B cell (primary cell): ENCODE measurements at regions not wholly inside any gene's neighbourhood (a gene's known extent, or its start where the extent isn't known, plus 50 kb on each side); places are given as distances from the start of the nearest gene placed in this dataset.
"Not testable (repeated sequence)": the region's sequence is repeated elsewhere in the genome, so short reads cannot be mapped to it uniquely, and the experiment has no call there.

Experiments used
- ATAC-seq: fragments of 200-7000 bp; cut with Tn5 transposase; one replicate; pipeline ENCODE4 v1.10.0; 2021; ENCODE audit warnings: low read depth, mild to moderate bottlenecking, moderate number of reproducible peaks, moderate library complexity
- CTCF ChIA-PET: fragments of 350-600 bp; sonication (Branson Sonifier 250); formaldehyde crosslinking; loops from one replicate; lab custom pipeline; 2021; ENCODE audit warnings: antibody characterized with exemption, inconsistent platforms; lab: Charles Lee
- POLR2A ChIA-PET: fragments of 350-600 bp; sonication (Branson Sonifier 250); formaldehyde crosslinking; loops from one replicate; lab custom pipeline; 2021; ENCODE audit warnings: antibody characterized with exemption; lab: Charles Lee
- DNase-seq: peaks from one replicate; pipeline ENCODE4 v3.0.0; 2013
- H2AFZ ChIP-seq: 2 replicates; pipeline ENCODE4 v1.6.1; 2012; ENCODE audit warnings: mild to moderate bottlenecking, low read depth, low read length; ENCODE audit not compliant: insufficient read depth, poor library complexity, severe bottlenecking
- H3K27ac ChIP-seq, 2 donors: 1 replicate in 1 of 2; 2 replicates in 1 of 2; pipeline ENCODE4 v1.5.1; 2012 to 2013; ENCODE audit warnings: low read length in 2 of 2, mild to moderate bottlenecking in 2 of 2, moderate library complexity in 1 of 2
- H3K27me3 ChIP-seq, 4 experiments: fragments of 200-600 bp in 1 of 4; sonication (generic) in 1 of 4; replicated peaks in 1 of 4; 1 replicate in 2 of 4; 2 replicates in 2 of 4; pipeline versions ENCODE4 v1.6.1 to v1.7.0; 2013 to 2016; ENCODE audit warnings: low read length in 3 of 4, mild to moderate bottlenecking in 2 of 4, mixed read lengths in 1 of 4, moderate library complexity in 1 of 4; ENCODE audit not compliant: insufficient read depth in 4 of 4, control insufficient read depth in 3 of 4; ENCODE audit errors: control extremely low read depth in 1 of 4
- H3K36me3 ChIP-seq, 2 experiments: replicated peaks in 1 of 2; 1 replicate in 1 of 2; 2 replicates in 1 of 2; pipeline versions ENCODE4 v1.6.1 to v1.7.1; 2013; ENCODE audit warnings: low read length in 1 of 2; ENCODE audit not compliant: insufficient read depth in 2 of 2, control insufficient read depth in 1 of 2; ENCODE audit errors: control extremely low read depth in 1 of 2, extremely low read depth in 1 of 2
- H3K4me1 ChIP-seq, 2 donors: fragments of 200-600 bp in 1 of 2; sonication (generic) in 1 of 2; 1 replicate in 1 of 2; 2 replicates in 1 of 2; pipeline versions ENCODE4 v1.5.1 to v1.6.1; 2013 to 2017; ENCODE audit warnings: low read length in 2 of 2; ENCODE audit not compliant: control insufficient read depth in 2 of 2, insufficient read depth in 2 of 2
- H3K4me2 ChIP-seq: replicated peaks from 2 replicates; pipeline ENCODE3; 2012; ENCODE audit warnings: mild to moderate bottlenecking, low read depth, low read length; ENCODE audit not compliant: poor library complexity, severe bottlenecking
- H3K4me3 ChIP-seq, 5 experiments: fragments of 200-600 bp in 1 of 5; sonication (generic) in 1 of 5; 1 replicate in 3 of 5; 2 replicates in 2 of 5; pipeline versions ENCODE4 v1.5.1 to v1.7.0; 2011 to 2016; ENCODE audit warnings: low read length in 4 of 5, mild to moderate bottlenecking in 4 of 5, low read depth in 2 of 5, control low read depth in 1 of 5, moderate library complexity in 1 of 5; ENCODE audit not compliant: insufficient read depth in 1 of 5; ENCODE audit errors: control extremely low read depth in 1 of 5, extremely low read depth in 1 of 5
- H3K79me2 ChIP-seq: fragments of 200-600 bp; sonication (generic); one replicate; pipeline ENCODE4 v1.6.0; 2016; ENCODE audit warnings: low read length; ENCODE audit not compliant: control insufficient read depth, insufficient read depth
- H3K9ac ChIP-seq: fragments of 200-600 bp; sonication (generic); 2 replicates; pipeline ENCODE4 v1.6.1; 2017; ENCODE audit warnings: mild to moderate bottlenecking, low read length, moderate library complexity
- H3K9me3 ChIP-seq, 3 donors: one replicate each; pipeline versions ENCODE4 v1.6.1 to v1.7.1; 2013; ENCODE audit warnings: low read length in 2 of 3; ENCODE audit not compliant: control insufficient read depth in 2 of 3, insufficient read depth in 1 of 3; ENCODE audit errors: control extremely low read depth in 1 of 3
- H4K20me1 ChIP-seq: 2 replicates; pipeline ENCODE4 v1.6.0; 2012; ENCODE audit warnings: mild to moderate bottlenecking, low read length; ENCODE audit not compliant: insufficient read depth, control insufficient read depth, poor library complexity, severe bottlenecking
- H3K27ac Mint-ChIP-seq: one replicate; pipeline ENCODE4 v1.8.0; 2021; ENCODE audit warnings: mixed read lengths
- H3K27me3 Mint-ChIP-seq: one replicate; pipeline ENCODE4 v1.8.0; 2021; ENCODE audit warnings: mixed read lengths
- H3K4me1 Mint-ChIP-seq: one replicate; pipeline ENCODE4 v1.8.0; 2021; ENCODE audit warnings: mixed read lengths
- H3K4me3 Mint-ChIP-seq: one replicate; pipeline ENCODE4 v1.8.0; 2021; ENCODE audit warnings: mixed read lengths
- H3K9me3 Mint-ChIP-seq: one replicate; pipeline ENCODE4 v1.8.0; 2022; ENCODE audit warnings: mixed read lengths; ENCODE audit not compliant: insufficient read depth
- EZH2 ChIP-seq: IDR thresholded peaks from 2 replicates; pipeline ENCODE4 v1.6.1; 2012; ENCODE audit warnings: borderline replicate concordance, low read depth, mild to moderate bottlenecking, moderate library complexity, low read length; ENCODE audit not compliant: insufficient read depth, poor library complexity, severe bottlenecking
- WGBS: methylation state at CpG from one replicate; pipeline ENCODE4 v1.1.5; 2013; ENCODE audit warnings: missing lambda C conversion rate; ENCODE audit not compliant: insufficient coverage; 5-methylcytosine and 5-hydroxymethylcytosine counted together
- intact Hi-C: fragments of 100-400 bp; cut with micrococcal nuclease; formaldehyde crosslinking; loops from one replicate; pipeline ENCODE4 v1.10.0; 2022
- TF ChIP-seq, protein P1 (sequence below): fragments of 200-600 bp; IDR thresholded peaks from one replicate; pipeline ENCODE4 v1.8.0; 2022; ENCODE audit warnings: antibody characterized with exemption, mild to moderate bottlenecking

DNA sequence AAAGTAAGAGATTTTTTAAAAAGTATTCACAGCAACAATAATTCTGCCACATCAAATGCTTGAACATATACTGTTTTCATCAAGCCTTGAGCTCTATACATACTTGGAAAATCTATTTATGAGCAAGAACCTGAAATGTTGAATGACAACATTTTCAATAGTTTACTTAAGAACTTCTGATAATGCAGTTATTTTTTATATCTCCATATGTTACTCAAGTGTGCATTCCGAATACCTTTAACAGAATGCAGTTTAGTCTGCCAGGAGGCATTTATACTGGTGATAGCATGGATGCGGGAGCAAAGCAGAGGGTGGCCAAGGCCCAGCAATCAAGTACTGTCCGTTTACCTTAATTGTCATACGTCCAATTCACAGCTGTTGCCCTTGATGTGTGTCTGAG, 589.5 kb downstream of the KCTD12 start:
- no peaks in the 10 kb centered on the region for H3K4me1 ChIP-seq
- POLR2A ChIA-PET: no interaction called here
- H3K9ac ChIP-seq: no peak overlapping the region
- Mint-ChIP-seq H3K27ac (no peak overlapping the region), H3K4me1 (no peaks in the 10 kb centered on the region), H3K27me3 (no peaks in the 10 kb centered on the region), H3K4me3 (no peak overlapping the region), H3K9me3 (peaks cover 2% of the 10 kb centered on the region)
- H3K27ac ChIP-seq: no peak overlapping the region
- DNase-seq (no peak), ATAC-seq (no peak)
- no peak overlapping the region for H3K4me3 ChIP-seq
- no peak for TF ChIP-seq EZH2
- TF ChIP-seq, protein P1, sequence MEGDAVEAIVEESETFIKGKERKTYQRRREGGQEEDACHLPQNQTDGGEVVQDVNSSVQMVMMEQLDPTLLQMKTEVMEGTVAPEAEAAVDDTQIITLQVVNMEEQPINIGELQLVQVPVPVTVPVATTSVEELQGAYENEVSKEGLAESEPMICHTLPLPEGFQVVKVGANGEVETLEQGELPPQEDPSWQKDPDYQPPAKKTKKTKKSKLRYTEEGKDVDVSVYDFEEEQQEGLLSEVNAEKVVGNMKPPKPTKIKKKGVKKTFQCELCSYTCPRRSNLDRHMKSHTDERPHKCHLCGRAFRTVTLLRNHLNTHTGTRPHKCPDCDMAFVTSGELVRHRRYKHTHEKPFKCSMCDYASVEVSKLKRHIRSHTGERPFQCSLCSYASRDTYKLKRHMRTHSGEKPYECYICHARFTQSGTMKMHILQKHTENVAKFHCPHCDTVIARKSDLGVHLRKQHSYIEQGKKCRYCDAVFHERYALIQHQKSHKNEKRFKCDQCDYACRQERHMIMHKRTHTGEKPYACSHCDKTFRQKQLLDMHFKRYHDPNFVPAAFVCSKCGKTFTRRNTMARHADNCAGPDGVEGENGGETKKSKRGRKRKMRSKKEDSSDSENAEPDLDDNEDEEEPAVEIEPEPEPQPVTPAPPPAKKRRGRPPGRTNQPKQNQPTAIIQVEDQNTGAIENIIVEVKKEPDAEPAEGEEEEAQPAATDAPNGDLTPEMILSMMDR: no peak
- H3K4me2 ChIP-seq: no peak overlapping the region
- H3K36me3 ChIP-seq: no peaks in the 10 kb centered on the region
- intact Hi-C loops: no loop called here
- no peak overlapping the region for H2AFZ ChIP-seq
- H3K9me3 ChIP-seq: peaks cover 0 to 5% (median 0%) of the 10 kb centered on the region in 3 donors
- no peaks in the 10 kb centered on the region for H3K27me3 ChIP-seq
- H3K79me2 ChIP-seq: no peaks in the 10 kb centered on the region
- H4K20me1 ChIP-seq: no peaks in the 10 kb centered on the region
- WGBS: 80% methylated on average over 1 of the region's 4 CpGs
- CTCF ChIA-PET: no interaction called here

DNA sequence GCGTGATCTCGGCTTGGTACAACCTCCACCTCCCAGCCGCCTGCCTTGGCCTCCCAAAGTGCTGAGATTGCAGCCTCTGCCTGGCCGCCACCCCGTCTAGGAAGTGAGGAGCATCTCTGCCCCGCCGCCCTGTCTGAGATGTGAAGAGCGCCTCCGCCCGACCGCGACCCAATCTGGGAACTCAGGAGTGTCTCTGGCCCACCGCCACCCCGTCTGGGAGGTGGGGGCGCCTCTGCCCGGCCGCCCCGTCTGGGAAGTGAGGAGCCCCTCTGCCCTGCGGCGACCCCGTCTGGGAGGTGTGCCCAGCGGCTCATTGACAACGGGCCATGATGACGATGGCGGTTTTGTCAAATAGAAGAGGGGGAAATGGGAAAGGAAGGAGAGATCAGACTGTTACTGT, 591.2 kb downstream of the KCTD12 start:
- H3K4me3 ChIP-seq, H3K27me3 Mint-ChIP-seq, H3K27ac Mint-ChIP-seq, POLR2A ChIA-PET, H3K27me3 ChIP-seq, ATAC-seq, H3K4me1 ChIP-seq, H3K4me2 ChIP-seq, H3K9me3 Mint-ChIP-seq, H3K36me3 ChIP-seq, H3K4me1 Mint-ChIP-seq, H3K79me2 ChIP-seq, H3K9ac ChIP-seq, intact Hi-C loops, H4K20me1 ChIP-seq, H3K4me3 Mint-ChIP-seq, DNase-seq, H2AFZ ChIP-seq, CTCF ChIA-PET, H3K9me3 ChIP-seq, H3K27ac ChIP-seq: not testable (repeated sequence)
- WGBS: 96% methylated on average over 20 of the region's 25 CpGs
